Loucy (cell line): ENCODE measurements at regions not wholly inside any gene's neighbourhood (a gene's known extent, or its start where the extent isn't known, plus 50 kb on each side); places are given as distances from the start of the nearest gene placed in this dataset.

Experiments used
- H2AFZ ChIP-seq: fragments of 200-600 bp; sonication (generic); 2 replicates; pipeline ENCODE4 v1.6.0; 2016; ENCODE audit warnings: antibody characterized with exemption, mild to moderate bottlenecking, low read length, moderate library complexity
- H3F3A ChIP-seq: fragments of 200-600 bp; 2 replicates; pipeline ENCODE4 v1.6.0; 2016; ENCODE audit warnings: antibody characterized with exemption, low read depth, mild to moderate bottlenecking
- H3K27me3 ChIP-seq: fragments of 200-600 bp; sonication (generic); 2 replicates; pipeline ENCODE4 v1.6.1; 2014; ENCODE audit warnings: low read length, mild to moderate bottlenecking; ENCODE audit not compliant: insufficient read depth, poor library complexity, severe bottlenecking
- H3K36me3 ChIP-seq: fragments of 200-600 bp; sonication (generic); 2 replicates; pipeline ENCODE4 v1.6.1; 2016; ENCODE audit warnings: low read length; ENCODE audit not compliant: insufficient read depth
- H3K4me1 ChIP-seq: fragments of 200-600 bp; sonication (generic); 2 replicates; pipeline ENCODE4 v1.5.1; 2014; ENCODE audit warnings: low read length, mild to moderate bottlenecking; ENCODE audit not compliant: insufficient read depth, poor library complexity, severe bottlenecking
- H3K4me2 ChIP-seq: fragments of 200-600 bp; sonication (generic); 2 replicates; pipeline ENCODE4 v1.6.0; 2014; ENCODE audit warnings: antibody characterized with exemption, low read length, low read depth, mild to moderate bottlenecking; ENCODE audit not compliant: poor library complexity, severe bottlenecking
- H3K4me3 ChIP-seq: fragments of 200-600 bp; sonication (generic); 2 replicates; pipeline ENCODE4 v1.5.1; 2014; ENCODE audit warnings: low read length, mild to moderate bottlenecking, mixed read lengths; ENCODE audit not compliant: poor library complexity, severe bottlenecking
- H3K79me2 ChIP-seq: fragments of 200-600 bp; sonication (generic); 2 replicates; pipeline ENCODE4 v1.6.1; 2014; ENCODE audit warnings: low read length; ENCODE audit not compliant: insufficient read depth
- H3K9ac ChIP-seq: fragments of 200-600 bp; sonication (generic); 2 replicates; pipeline ENCODE4 v1.6.0; 2014; ENCODE audit warnings: mild to moderate bottlenecking, low read depth, low read length, moderate library complexity; ENCODE audit not compliant: poor library complexity, severe bottlenecking
- H3K9me2 ChIP-seq: fragments of 200-600 bp; sonication (generic); replicated peaks from 2 replicates; pipeline ENCODE4 v1.6.1; 2016; ENCODE audit warnings: low read depth, low read length, mixed read lengths
- H3K9me3 ChIP-seq: fragments of 200-600 bp; sonication (generic); 2 replicates; pipeline ENCODE4 v1.6.1; 2014; ENCODE audit warnings: mild to moderate bottlenecking, antibody characterized with exemption, low read length, low read depth; ENCODE audit not compliant: insufficient read depth
- H4K20me1 ChIP-seq: fragments of 200-600 bp; sonication (generic); 2 replicates; pipeline ENCODE4 v1.6.0; 2014; ENCODE audit warnings: antibody characterized with exemption, low read length, mild to moderate bottlenecking; ENCODE audit not compliant: insufficient read depth, poor library complexity, severe bottlenecking
- CTCF ChIP-seq: fragments of 200-600 bp; sonication (generic); conservative IDR thresholded peaks from 2 replicates; pipeline ENCODE4 v1.5.1; 2014; ENCODE audit warnings: mild to moderate bottlenecking, antibody characterized with exemption, low read length
- EZH2phosphoT487 ChIP-seq: fragments of 200-600 bp; IDR thresholded peaks from 2 replicates; pipeline ENCODE4 v1.6.1; 2018; ENCODE audit warnings: antibody characterized with exemption, mild to moderate bottlenecking, moderate library complexity, borderline replicate concordance

GRCh38 chr16:60463986-60464385 is 1572.3 kb downstream of the CDH8 start:
- TF ChIP-seq CTCF (no peak), EZH2phosphoT487 (no peak)
- Histone ChIP-seq H3K4me2 (no peak overlapping the region), H3K9me3 (no peaks in the 10 kb centered on the region), H3K9me2 (no peaks in the 10 kb centered on the region), H3K4me1 (no peaks in the 10 kb centered on the region), H3K36me3 (no peaks in the 10 kb centered on the region), H3K79me2 (no peaks in the 10 kb centered on the region), H2AFZ (no peak overlapping the region), H3K27me3 (no peaks in the 10 kb centered on the region), H3K9ac (no peak overlapping the region), H3K4me3 (no peak overlapping the region), H4K20me1 (no peaks in the 10 kb centered on the region), H3F3A (no peaks in the 10 kb centered on the region)

- Histone ChIP-seq H3K4me3 (no peak overlapping the region), H3K36me3 (no peaks in the 10 kb centered on the region), H3K9ac (no peak overlapping the region), H3K4me1 (no peaks in the 10 kb centered on the region), H3K9me2 (no peaks in the 10 kb centered on the region), H3K4me2 (no peak overlapping the region), H3K9me3 (no peaks in the 10 kb centered on the region), H3K27me3 (no peaks in the 10 kb centered on the region), H3K79me2 (no peaks in the 10 kb centered on the region), H4K20me1 (no peaks in the 10 kb centered on the region), H2AFZ (no peak overlapping the region), H3F3A (no peaks in the 10 kb centered on the region)
- no peak for TF ChIP-seq EZH2phosphoT487
- TF ChIP-seq CTCF = no peak
These were observed 1576.8 kb downstream of the CDH8 start for GRCh38 chr16:60459463-60459862.

GRCh38 chr16:60458255-60458654 is 1578.0 kb downstream of the CDH8 start:
- H3F3A ChIP-seq = no peaks in the 10 kb centered on the region
- no peaks in the 10 kb centered on the region for H3K36me3 ChIP-seq
- no peaks in the 10 kb centered on the region for H3K9me2 ChIP-seq
- H3K4me3 ChIP-seq = no peak overlapping the region
- no peaks in the 10 kb centered on the region for H3K9me3 ChIP-seq
- H3K9ac ChIP-seq = no peak overlapping the region
- no peaks in the 10 kb centered on the region for H4K20me1 ChIP-seq
- no peaks in the 10 kb centered on the region for H3K27me3 ChIP-seq
- no peaks in the 10 kb centered on the region for H3K4me1 ChIP-seq
- no peak overlapping the region for H3K4me2 ChIP-seq
- no peaks in the 10 kb centered on the region for H3K79me2 ChIP-seq
- TF ChIP-seq EZH2phosphoT487 (no peak), CTCF (no peak)
- H2AFZ ChIP-seq = no peak overlapping the region
